Mucosa of rectum (tissue), 2 donors: ENCODE measurements at regions not wholly inside any gene's neighbourhood (a gene's known extent, or its start where the extent isn't known, plus 50 kb on each side); places are given as distances from the start of the nearest gene placed in this dataset.

ENCODE experiments used
- H3K27ac ChIP-seq, 2 donors: one replicate each; pipeline ENCODE4 v1.7.0; 2013; ENCODE audit warnings: inconsistent platforms in 2 of 2, low read depth in 2 of 2, low read length in 2 of 2
- H3K27me3 ChIP-seq, 2 donors: one replicate each; pipeline ENCODE4 v1.7.0; 2013; ENCODE audit warnings: low read length in 2 of 2; ENCODE audit not compliant: control insufficient read depth in 2 of 2, insufficient read depth in 2 of 2
- H3K36me3 ChIP-seq, 2 donors: one replicate each; pipeline ENCODE4 v1.7.0; 2013; ENCODE audit warnings: low read length in 2 of 2; ENCODE audit not compliant: control insufficient read depth in 2 of 2, insufficient read depth in 2 of 2
- H3K4me1 ChIP-seq, 2 donors: one replicate each; pipeline ENCODE4 v1.7.0; 2013; ENCODE audit warnings: low read length in 2 of 2, mild to moderate bottlenecking in 1 of 2; ENCODE audit not compliant: control insufficient read depth in 2 of 2, insufficient read depth in 2 of 2
- H3K4me3 ChIP-seq, 2 donors: one replicate each; pipeline ENCODE4 v1.7.0; 2013; ENCODE audit warnings: low read length in 2 of 2
- H3K9ac ChIP-seq, 2 donors: one replicate each; pipeline ENCODE4 v1.7.0; 2013; ENCODE audit warnings: low read length in 2 of 2, low read depth in 1 of 2, mild to moderate bottlenecking in 1 of 2
- H3K9me3 ChIP-seq, 2 donors: one replicate each; pipeline ENCODE4 v1.7.0; 2013; ENCODE audit warnings: low read length in 2 of 2; ENCODE audit not compliant: control insufficient read depth in 2 of 2
- donor health status: healthy.
- donor health status: Normal muscosa, but diverticular disease.

- Histone ChIP-seq H3K9me3 (no peaks in the 10 kb centered on the region), H3K4me1 (no peaks in the 10 kb centered on the region), H3K9ac (no peak overlapping the region), H3K4me3 (no peak overlapping the region), H3K36me3 (no peaks in the 10 kb centered on the region), H3K27me3 (no peaks in the 10 kb centered on the region), H3K27ac (no peak overlapping the region)
Measured at GRCh38 chr5:26761045-26761444, 277.3 kb downstream of the CDH9 start.

- H3K9ac ChIP-seq = no peak overlapping the region
- no peaks in the 10 kb centered on the region for H3K36me3 ChIP-seq
- no peak overlapping the region for H3K4me3 ChIP-seq
- H3K27me3 ChIP-seq = no peaks in the 10 kb centered on the region
- H3K9me3 ChIP-seq = no peaks in the 10 kb centered on the region
- no peaks in the 10 kb centered on the region for H3K4me1 ChIP-seq
- H3K27ac ChIP-seq = no peak overlapping the region
Measured at GRCh38 chr5:26757941-26758340, 280.4 kb downstream of the CDH9 start.

- Histone ChIP-seq H3K4me3 (no peak overlapping the region), H3K27me3 (no peaks in the 10 kb centered on the region), H3K36me3 (no peaks in the 10 kb centered on the region), H3K27ac (no peak overlapping the region), H3K4me1 (no peaks in the 10 kb centered on the region), H3K9ac (no peak overlapping the region), H3K9me3 (no peaks in the 10 kb centered on the region)
Measured at GRCh38 chr5:26749829-26750228, 288.6 kb downstream of the CDH9 start.

GRCh38 chr5:26740182-26740581 lies 298.2 kb downstream of the CDH9 start:
- H3K9me3 ChIP-seq = peaks cover 0 to 3% of the 10 kb centered on the region in 2 donors
- H3K4me1 ChIP-seq = no peaks in the 10 kb centered on the region
- no peak overlapping the region for H3K4me3 ChIP-seq
- no peak overlapping the region for H3K9ac ChIP-seq
- H3K27me3 ChIP-seq = no peaks in the 10 kb centered on the region
- H3K36me3 ChIP-seq = no peaks in the 10 kb centered on the region
- H3K27ac ChIP-seq = no peak overlapping the region

- Histone ChIP-seq H3K27ac (no peak overlapping the region), H3K9me3 (peaks cover 0 to 3% of the 10 kb centered on the region in 2 donors), H3K4me1 (no peaks in the 10 kb centered on the region), H3K36me3 (no peaks in the 10 kb centered on the region), H3K4me3 (no peak overlapping the region), H3K27me3 (no peaks in the 10 kb centered on the region), H3K9ac (no peak overlapping the region)
Measured at GRCh38 chr5:26737348-26738265, 300.8 kb downstream of the CDH9 start.

- H3K36me3 ChIP-seq = no peaks in the 10 kb centered on the region
- no peaks in the 10 kb centered on the region for H3K9me3 ChIP-seq
- H3K27me3 ChIP-seq = no peaks in the 10 kb centered on the region
- H3K4me1 ChIP-seq = no peaks in the 10 kb centered on the region
- H3K9ac ChIP-seq = no peak overlapping the region
- no peak overlapping the region for H3K27ac ChIP-seq
- H3K4me3 ChIP-seq = no peak overlapping the region
Measured at GRCh38 chr5:26727916-26728315, 310.5 kb downstream of the CDH9 start.

- Histone ChIP-seq H3K9ac (no peak overlapping the region), H3K4me3 (no peak overlapping the region), H3K9me3 (peaks cover 0 to 4% of the 10 kb centered on the region in 2 donors), H3K27me3 (no peaks in the 10 kb centered on the region), H3K27ac (no peak overlapping the region), H3K4me1 (no peaks in the 10 kb centered on the region), H3K36me3 (no peaks in the 10 kb centered on the region)
Measured at GRCh38 chr5:26719803-26720202, 318.6 kb downstream of the CDH9 start.

- H3K9me3 ChIP-seq = no peaks in the 10 kb centered on the region
- no peaks in the 10 kb centered on the region for H3K27me3 ChIP-seq
- H3K27ac ChIP-seq = no peak overlapping the region
- no peak overlapping the region for H3K9ac ChIP-seq
- no peaks in the 10 kb centered on the region for H3K36me3 ChIP-seq
- no peak overlapping the region for H3K4me3 ChIP-seq
- no peaks in the 10 kb centered on the region for H3K4me1 ChIP-seq
Measured at GRCh38 chr5:26700759-26701384, 337.5 kb downstream of the CDH9 start.

- Histone ChIP-seq H3K9ac (no peak overlapping the region), H3K4me1 (no peaks in the 10 kb centered on the region), H3K27ac (no peak overlapping the region), H3K4me3 (no peak overlapping the region), H3K9me3 (peaks cover 5% of the 10 kb centered on the region in 2 donors), H3K36me3 (no peaks in the 10 kb centered on the region), H3K27me3 (no peaks in the 10 kb centered on the region)
Measured at GRCh38 chr5:26692952-26693351, 345.4 kb downstream of the CDH9 start.

GRCh38 chr5:26691486-26691885 lies 346.9 kb downstream of the CDH9 start:
- Histone ChIP-seq H3K27me3 (no peaks in the 10 kb centered on the region), H3K9me3 (peaks cover 5% of the 10 kb centered on the region in 2 donors), H3K27ac (no peak overlapping the region), H3K4me3 (no peak overlapping the region), H3K9ac (no peak overlapping the region), H3K4me1 (no peaks in the 10 kb centered on the region), H3K36me3 (no peaks in the 10 kb centered on the region)
